ENCODE measurements at regions not wholly inside any gene's neighbourhood (a gene's known extent, or its start where the extent isn't known, plus 50 kb on each side); places are given as distances from the start of the nearest gene placed in this dataset.

DNA sequence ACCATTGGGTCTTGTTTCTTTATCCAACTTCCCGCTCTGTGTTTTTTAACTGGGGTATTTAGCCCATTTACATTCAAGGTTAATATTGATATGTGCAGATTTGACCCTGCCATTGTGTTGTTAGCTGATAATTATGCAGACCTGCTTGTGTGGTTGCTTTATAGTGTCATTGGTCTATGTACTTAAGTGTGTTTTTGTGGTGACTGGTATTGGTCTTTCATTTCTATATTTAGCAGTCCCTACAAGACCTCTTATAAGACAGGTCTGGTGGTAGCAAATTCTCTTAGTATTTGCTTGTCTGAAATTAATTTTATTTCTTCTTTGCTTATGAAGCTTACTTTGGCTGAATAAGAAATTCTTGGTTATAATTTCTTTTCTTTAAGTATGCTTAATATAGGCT lies 698.1 kb downstream of the DTWD2 start:
- TF ChIP-seq, protein P1, sequence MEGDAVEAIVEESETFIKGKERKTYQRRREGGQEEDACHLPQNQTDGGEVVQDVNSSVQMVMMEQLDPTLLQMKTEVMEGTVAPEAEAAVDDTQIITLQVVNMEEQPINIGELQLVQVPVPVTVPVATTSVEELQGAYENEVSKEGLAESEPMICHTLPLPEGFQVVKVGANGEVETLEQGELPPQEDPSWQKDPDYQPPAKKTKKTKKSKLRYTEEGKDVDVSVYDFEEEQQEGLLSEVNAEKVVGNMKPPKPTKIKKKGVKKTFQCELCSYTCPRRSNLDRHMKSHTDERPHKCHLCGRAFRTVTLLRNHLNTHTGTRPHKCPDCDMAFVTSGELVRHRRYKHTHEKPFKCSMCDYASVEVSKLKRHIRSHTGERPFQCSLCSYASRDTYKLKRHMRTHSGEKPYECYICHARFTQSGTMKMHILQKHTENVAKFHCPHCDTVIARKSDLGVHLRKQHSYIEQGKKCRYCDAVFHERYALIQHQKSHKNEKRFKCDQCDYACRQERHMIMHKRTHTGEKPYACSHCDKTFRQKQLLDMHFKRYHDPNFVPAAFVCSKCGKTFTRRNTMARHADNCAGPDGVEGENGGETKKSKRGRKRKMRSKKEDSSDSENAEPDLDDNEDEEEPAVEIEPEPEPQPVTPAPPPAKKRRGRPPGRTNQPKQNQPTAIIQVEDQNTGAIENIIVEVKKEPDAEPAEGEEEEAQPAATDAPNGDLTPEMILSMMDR (IDR thresholded peaks at IDR 0.05): no peak
- no peak for TF ChIP-seq POLR2A (IDR thresholded peaks at IDR 0.05)
